ENCODE measurements at regions not wholly inside any gene's neighbourhood (a gene's known extent, or its start where the extent isn't known, plus 50 kb on each side); places are given as distances from the start of the nearest gene placed in this dataset.
"Not testable (repeated sequence)": the region's sequence is repeated elsewhere in the genome, so short reads cannot be mapped to it uniquely, and the experiment has no call there.

DNA sequence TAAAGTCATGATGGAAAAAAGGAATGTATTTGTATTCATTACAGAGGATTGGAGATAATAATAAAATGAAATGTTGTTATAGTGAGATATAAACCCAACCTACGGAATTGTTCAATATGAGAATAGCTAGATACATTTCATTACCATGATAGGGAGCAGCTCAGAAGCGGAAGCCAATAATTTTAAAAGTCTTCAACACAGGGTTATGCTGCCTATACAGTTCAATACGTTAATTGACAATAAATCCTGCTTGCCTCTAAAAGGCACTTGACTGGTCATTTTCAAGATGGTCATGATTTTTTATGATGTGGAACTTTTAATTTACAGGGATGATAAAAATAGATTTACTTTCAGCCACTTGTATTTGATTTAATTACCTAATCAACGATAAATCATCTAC is 506.8 kb downstream of the TMEM114 start:
- no peak for DNase-seq (ENCODE audit: extremely low spot score, unreplicated experiment)
- Mint-ChIP-seq H3K27ac (no peak overlapping the region), H3K9me3 (no peaks in the 10 kb centered on the region), H3K27me3 (peaks cover 9% of the 10 kb centered on the region), H3K4me1 (ENCODE audit: unreplicated experiment) (no peaks in the 10 kb centered on the region), H3K36me3 (no peaks in the 10 kb centered on the region), H3K4me3 (no peak overlapping the region)
- TF ChIP-seq, protein P1, sequence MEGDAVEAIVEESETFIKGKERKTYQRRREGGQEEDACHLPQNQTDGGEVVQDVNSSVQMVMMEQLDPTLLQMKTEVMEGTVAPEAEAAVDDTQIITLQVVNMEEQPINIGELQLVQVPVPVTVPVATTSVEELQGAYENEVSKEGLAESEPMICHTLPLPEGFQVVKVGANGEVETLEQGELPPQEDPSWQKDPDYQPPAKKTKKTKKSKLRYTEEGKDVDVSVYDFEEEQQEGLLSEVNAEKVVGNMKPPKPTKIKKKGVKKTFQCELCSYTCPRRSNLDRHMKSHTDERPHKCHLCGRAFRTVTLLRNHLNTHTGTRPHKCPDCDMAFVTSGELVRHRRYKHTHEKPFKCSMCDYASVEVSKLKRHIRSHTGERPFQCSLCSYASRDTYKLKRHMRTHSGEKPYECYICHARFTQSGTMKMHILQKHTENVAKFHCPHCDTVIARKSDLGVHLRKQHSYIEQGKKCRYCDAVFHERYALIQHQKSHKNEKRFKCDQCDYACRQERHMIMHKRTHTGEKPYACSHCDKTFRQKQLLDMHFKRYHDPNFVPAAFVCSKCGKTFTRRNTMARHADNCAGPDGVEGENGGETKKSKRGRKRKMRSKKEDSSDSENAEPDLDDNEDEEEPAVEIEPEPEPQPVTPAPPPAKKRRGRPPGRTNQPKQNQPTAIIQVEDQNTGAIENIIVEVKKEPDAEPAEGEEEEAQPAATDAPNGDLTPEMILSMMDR (conservative IDR thresholded peaks at IDR 0.05), result no peak

DNA sequence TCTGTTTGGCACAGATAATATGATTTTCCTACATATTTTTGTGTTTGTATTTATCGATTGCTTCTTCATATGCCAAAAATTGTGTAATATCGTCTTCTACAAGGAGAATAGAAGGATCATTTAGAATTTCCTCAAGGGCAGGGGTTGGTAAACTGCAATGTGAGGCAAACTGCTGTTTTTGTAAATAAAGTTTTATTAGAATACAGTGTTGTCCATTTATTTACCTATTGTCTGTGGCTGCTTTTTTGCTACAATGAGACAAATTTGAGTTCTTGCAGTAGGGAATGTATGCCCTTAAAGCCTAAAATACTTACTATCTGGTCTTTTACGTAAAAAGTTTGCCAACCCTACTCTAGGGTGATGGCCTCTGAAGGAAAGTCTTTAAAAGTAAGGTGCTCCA is 509.5 kb downstream of the TMEM114 start:
- TF ChIP-seq, protein P1 (conservative IDR thresholded peaks at IDR 0.05), result no peak
- Mint-ChIP-seq H3K4me1 (ENCODE audit: unreplicated experiment) (no peaks in the 10 kb centered on the region), H3K27ac (no peak overlapping the region), H3K9me3 (no peaks in the 10 kb centered on the region), H3K27me3 (peaks cover 2% of the 10 kb centered on the region), H3K4me3 (no peak overlapping the region), H3K36me3 (no peaks in the 10 kb centered on the region)
- no peak for DNase-seq (ENCODE audit: extremely low spot score, unreplicated experiment)

DNA sequence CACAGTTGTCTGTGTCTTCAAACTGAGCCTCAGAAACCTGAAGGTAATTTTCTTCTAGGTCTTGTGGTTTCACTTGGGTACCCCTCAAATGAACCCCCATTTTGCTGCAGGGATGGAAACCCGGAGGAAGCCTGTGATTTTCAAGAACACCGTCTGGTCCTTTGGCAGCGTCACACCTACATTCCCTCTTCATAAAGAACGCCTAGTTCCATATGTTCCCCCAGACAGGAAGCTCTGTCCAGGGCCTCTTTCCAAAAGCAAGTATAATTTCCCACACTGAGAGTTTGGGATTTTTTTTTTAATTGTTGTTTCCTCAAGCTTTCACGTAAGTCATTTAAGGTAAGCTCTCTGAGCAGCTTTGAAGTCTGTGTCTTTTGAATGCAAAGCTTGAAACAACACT is 515.0 kb downstream of the TMEM114 start:
- H3K36me3 Mint-ChIP-seq, result no peaks in the 10 kb centered on the region
- no peak overlapping the region for H3K4me3 Mint-ChIP-seq
- no peaks in the 10 kb centered on the region for H3K9me3 Mint-ChIP-seq
- H3K27ac Mint-ChIP-seq, result no peak overlapping the region
- no peaks in the 10 kb centered on the region for H3K4me1 Mint-ChIP-seq (ENCODE audit: unreplicated experiment)
- H3K27me3 Mint-ChIP-seq, result peaks cover 7% of the 10 kb centered on the region
- no peak for DNase-seq (ENCODE audit: extremely low spot score, unreplicated experiment)
- TF ChIP-seq, protein P1 (conservative IDR thresholded peaks at IDR 0.05), result no peak

DNA sequence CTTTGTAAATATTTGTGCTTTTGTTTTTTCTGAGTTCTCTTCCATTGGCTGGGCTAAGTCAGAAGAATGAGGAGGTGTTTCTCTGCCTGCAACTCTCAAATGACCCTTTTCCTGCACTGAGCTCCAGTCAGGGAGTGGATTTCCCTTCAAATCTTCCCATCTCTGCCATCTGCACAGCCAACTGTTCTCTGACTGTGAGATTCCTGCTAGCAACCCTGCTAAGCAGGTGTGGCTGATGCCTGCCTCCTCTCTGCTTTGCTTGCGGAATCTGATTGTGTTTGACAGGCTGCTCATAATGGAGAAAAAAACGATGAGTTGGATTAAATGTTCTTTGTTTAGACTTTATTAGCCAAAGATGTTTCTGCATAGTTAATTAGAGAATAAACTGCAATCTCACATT is 519.8 kb downstream of the TMEM114 start:
- H3K27ac Mint-ChIP-seq, result no peak overlapping the region
- H3K4me1 Mint-ChIP-seq (ENCODE audit: unreplicated experiment), result no peaks in the 10 kb centered on the region
- H3K36me3 Mint-ChIP-seq, result no peaks in the 10 kb centered on the region
- peaks cover 7% of the 10 kb centered on the region for H3K27me3 Mint-ChIP-seq
- no peak for DNase-seq (ENCODE audit: extremely low spot score, unreplicated experiment)
- peaks cover 13% of the 10 kb centered on the region for H3K9me3 Mint-ChIP-seq
- TF ChIP-seq, protein P1 (conservative IDR thresholded peaks at IDR 0.05), result no peak
- no peak overlapping the region for H3K4me3 Mint-ChIP-seq

DNA sequence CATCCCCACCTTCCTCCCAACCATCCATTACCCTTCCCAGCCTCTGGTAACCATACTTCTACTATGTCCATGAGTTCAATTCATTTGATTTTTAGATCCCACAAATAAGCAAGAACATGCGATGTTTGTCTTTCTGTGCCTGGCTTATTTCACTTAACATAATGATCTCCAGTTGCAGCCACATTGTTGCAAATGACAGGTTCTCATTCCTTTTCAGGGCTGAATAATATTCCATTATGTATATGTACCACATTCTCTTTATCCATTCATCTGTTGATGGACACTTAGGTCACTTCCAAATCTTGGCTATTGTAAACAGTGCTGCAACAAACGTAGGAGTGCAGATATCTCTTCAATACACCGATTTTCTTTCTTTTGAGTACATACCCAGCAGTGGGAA is 522.1 kb downstream of the TMEM114 start:
- H3K36me3 Mint-ChIP-seq; H3K27ac Mint-ChIP-seq; H3K4me1 Mint-ChIP-seq (ENCODE audit: unreplicated experiment); DNase-seq (ENCODE audit: extremely low spot score, unreplicated experiment); H3K4me3 Mint-ChIP-seq; H3K27me3 Mint-ChIP-seq: not testable (repeated sequence)
- peaks cover 13% of the 10 kb centered on the region for H3K9me3 Mint-ChIP-seq

DNA sequence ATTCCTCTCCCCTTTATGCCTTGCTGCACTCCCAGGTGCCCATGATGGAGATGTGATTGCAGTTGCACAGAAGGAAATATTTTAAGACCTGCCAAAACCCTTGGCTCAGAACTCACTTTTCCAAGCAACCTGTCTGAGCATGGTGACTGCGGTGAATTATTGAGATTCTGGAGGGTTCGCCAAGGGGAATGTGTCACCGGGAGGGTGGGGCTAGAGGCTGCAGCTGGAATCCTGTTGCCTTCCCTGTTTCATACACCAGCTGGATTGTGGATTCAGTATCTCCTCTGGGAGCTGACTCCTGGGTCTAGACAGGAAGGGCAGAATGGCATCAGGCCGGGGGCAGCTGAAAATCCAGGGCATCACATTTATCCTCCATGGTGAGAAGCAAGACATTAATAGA is 527.2 kb downstream of the TMEM114 start:
- Mint-ChIP-seq H3K27ac (no peak overlapping the region), H3K4me1 (ENCODE audit: unreplicated experiment) (no peaks in the 10 kb centered on the region), H3K27me3 (no peaks in the 10 kb centered on the region), H3K4me3 (no peak overlapping the region), H3K36me3 (no peaks in the 10 kb centered on the region), H3K9me3 (peaks cover 9% of the 10 kb centered on the region)
- TF ChIP-seq, protein P1 (conservative IDR thresholded peaks at IDR 0.05), result no peak
- no peak for DNase-seq (ENCODE audit: extremely low spot score, unreplicated experiment)
